ENCODE measurements at regions not wholly inside any gene's neighbourhood (a gene's known extent, or its start where the extent isn't known, plus 50 kb on each side); places are given as distances from the start of the nearest gene placed in this dataset.

DNA sequence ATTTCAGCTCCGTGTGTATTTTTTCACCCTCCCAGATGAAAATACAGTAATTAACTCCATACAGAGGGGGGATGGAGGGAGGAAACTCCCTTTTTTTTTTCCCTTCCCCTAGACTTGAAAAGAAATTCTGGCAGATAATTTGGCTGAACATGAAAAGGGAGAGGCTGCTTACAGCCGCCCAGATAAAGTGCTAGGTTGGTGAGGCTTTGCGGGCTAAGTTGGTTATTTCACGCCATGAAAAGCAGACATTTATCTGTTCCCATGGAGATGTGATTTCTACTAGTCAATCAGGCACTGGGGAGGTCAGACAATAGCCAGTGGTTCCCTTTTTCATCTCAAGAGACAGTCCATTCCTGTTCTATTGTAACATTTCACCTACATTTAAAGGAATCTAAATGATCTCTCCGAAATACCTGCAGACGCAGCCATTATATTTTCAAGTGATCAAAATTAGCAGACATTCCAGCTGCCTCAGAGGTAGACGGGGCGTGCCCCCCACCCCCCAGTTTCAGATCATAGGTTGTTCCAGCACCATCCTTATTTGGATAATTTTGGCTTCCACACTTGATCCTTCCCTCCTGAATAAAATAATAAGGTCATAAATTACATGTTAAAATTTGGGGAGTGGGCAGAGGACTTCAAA, 143.9 kb upstream of the ZNF217 start:
- WGBS, result 21% methylated on average over 8 of the region's 8 CpGs
- Histone ChIP-seq H3K27me3 (ENCODE audit: control insufficient read depth in 4 of 4, insufficient read depth in 4 of 4, low read length in 3 of 4) (no peaks in the 10 kb centered on the region), H3K4me1 (ENCODE audit: control insufficient read depth in 4 of 4, insufficient read depth in 4 of 4, low read length in 3 of 4) (peaks cover 2 to 35% (median 29%) of the 10 kb centered on the region in 4 donors), H3K36me3 (ENCODE audit: control insufficient read depth in 4 of 4, insufficient read depth in 3 of 4, low read depth in 1 of 4, low read length in 3 of 4) (no peaks in the 10 kb centered on the region), H3K4me3 (ENCODE audit: low read depth in 1 of 3, low read length in 3 of 3) (peak overlapping the region in 2 of 3 donors; percentile 18 to 36), H3K27ac (ENCODE audit: low read depth in 1 of 2, low read length in 2 of 2) (peak overlapping the region; percentile 88 to 96), H3K9me3 (ENCODE audit: control insufficient read depth in 4 of 4, low read length in 3 of 4) (no peaks in the 10 kb centered on the region), H3K9ac (ENCODE audit: low read depth in 1 of 2, low read length in 2 of 2) (peak overlapping the region; percentile 72 to 97)
- TF ChIP-seq TAF1 (conservative IDR thresholded peaks at IDR 0.05) (no peak), HNF4A (conservative IDR thresholded peaks at IDR 0.05) (no peak), GABPA (IDR thresholded peaks at IDR 0.05 in 1 of 2, conservative IDR thresholded peaks at IDR 0.05 in 1 of 2) (no peak), JUND (IDR thresholded peaks at IDR 0.05) (no peak), HNF4G (IDR thresholded peaks at IDR 0.05) (no peak), FOXA1 (IDR thresholded peaks at IDR 0.05) (no peak), FOXA2 (IDR thresholded peaks at IDR 0.05) (no peak)
- TF ChIP-seq, protein P1, sequence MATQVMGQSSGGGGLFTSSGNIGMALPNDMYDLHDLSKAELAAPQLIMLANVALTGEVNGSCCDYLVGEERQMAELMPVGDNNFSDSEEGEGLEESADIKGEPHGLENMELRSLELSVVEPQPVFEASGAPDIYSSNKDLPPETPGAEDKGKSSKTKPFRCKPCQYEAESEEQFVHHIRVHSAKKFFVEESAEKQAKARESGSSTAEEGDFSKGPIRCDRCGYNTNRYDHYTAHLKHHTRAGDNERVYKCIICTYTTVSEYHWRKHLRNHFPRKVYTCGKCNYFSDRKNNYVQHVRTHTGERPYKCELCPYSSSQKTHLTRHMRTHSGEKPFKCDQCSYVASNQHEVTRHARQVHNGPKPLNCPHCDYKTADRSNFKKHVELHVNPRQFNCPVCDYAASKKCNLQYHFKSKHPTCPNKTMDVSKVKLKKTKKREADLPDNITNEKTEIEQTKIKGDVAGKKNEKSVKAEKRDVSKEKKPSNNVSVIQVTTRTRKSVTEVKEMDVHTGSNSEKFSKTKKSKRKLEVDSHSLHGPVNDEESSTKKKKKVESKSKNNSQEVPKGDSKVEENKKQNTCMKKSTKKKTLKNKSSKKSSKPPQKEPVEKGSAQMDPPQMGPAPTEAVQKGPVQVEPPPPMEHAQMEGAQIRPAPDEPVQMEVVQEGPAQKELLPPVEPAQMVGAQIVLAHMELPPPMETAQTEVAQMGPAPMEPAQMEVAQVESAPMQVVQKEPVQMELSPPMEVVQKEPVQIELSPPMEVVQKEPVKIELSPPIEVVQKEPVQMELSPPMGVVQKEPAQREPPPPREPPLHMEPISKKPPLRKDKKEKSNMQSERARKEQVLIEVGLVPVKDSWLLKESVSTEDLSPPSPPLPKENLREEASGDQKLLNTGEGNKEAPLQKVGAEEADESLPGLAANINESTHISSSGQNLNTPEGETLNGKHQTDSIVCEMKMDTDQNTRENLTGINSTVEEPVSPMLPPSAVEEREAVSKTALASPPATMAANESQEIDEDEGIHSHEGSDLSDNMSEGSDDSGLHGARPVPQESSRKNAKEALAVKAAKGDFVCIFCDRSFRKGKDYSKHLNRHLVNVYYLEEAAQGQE (IDR thresholded peaks at IDR 0.05), result no peak
- TF ChIP-seq, protein P2, sequence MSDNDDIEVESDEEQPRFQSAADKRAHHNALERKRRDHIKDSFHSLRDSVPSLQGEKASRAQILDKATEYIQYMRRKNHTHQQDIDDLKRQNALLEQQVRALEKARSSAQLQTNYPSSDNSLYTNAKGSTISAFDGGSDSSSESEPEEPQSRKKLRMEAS (IDR thresholded peaks at IDR 0.05), result no peak
- TF ChIP-seq, protein P3, sequence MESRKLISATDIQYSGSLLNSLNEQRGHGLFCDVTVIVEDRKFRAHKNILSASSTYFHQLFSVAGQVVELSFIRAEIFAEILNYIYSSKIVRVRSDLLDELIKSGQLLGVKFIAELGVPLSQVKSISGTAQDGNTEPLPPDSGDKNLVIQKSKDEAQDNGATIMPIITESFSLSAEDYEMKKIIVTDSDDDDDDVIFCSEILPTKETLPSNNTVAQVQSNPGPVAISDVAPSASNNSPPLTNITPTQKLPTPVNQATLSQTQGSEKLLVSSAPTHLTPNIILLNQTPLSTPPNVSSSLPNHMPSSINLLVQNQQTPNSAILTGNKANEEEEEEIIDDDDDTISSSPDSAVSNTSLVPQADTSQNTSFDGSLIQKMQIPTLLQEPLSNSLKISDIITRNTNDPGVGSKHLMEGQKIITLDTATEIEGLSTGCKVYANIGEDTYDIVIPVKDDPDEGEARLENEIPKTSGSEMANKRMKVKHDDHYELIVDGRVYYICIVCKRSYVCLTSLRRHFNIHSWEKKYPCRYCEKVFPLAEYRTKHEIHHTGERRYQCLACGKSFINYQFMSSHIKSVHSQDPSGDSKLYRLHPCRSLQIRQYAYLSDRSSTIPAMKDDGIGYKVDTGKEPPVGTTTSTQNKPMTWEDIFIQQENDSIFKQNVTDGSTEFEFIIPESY (IDR thresholded peaks at IDR 0.05), result no peak
- TF ChIP-seq, protein P4, sequence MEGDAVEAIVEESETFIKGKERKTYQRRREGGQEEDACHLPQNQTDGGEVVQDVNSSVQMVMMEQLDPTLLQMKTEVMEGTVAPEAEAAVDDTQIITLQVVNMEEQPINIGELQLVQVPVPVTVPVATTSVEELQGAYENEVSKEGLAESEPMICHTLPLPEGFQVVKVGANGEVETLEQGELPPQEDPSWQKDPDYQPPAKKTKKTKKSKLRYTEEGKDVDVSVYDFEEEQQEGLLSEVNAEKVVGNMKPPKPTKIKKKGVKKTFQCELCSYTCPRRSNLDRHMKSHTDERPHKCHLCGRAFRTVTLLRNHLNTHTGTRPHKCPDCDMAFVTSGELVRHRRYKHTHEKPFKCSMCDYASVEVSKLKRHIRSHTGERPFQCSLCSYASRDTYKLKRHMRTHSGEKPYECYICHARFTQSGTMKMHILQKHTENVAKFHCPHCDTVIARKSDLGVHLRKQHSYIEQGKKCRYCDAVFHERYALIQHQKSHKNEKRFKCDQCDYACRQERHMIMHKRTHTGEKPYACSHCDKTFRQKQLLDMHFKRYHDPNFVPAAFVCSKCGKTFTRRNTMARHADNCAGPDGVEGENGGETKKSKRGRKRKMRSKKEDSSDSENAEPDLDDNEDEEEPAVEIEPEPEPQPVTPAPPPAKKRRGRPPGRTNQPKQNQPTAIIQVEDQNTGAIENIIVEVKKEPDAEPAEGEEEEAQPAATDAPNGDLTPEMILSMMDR (IDR thresholded peaks at IDR 0.05; ENCODE audit: low read depth, low read length, missing input control), result no peak
- TF ChIP-seq, protein P5, sequence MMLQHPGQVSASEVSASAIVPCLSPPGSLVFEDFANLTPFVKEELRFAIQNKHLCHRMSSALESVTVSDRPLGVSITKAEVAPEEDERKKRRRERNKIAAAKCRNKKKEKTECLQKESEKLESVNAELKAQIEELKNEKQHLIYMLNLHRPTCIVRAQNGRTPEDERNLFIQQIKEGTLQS (IDR thresholded peaks at IDR 0.05), result no peak
- no peak for DNase-seq (ENCODE audit: low spot score)

DNA sequence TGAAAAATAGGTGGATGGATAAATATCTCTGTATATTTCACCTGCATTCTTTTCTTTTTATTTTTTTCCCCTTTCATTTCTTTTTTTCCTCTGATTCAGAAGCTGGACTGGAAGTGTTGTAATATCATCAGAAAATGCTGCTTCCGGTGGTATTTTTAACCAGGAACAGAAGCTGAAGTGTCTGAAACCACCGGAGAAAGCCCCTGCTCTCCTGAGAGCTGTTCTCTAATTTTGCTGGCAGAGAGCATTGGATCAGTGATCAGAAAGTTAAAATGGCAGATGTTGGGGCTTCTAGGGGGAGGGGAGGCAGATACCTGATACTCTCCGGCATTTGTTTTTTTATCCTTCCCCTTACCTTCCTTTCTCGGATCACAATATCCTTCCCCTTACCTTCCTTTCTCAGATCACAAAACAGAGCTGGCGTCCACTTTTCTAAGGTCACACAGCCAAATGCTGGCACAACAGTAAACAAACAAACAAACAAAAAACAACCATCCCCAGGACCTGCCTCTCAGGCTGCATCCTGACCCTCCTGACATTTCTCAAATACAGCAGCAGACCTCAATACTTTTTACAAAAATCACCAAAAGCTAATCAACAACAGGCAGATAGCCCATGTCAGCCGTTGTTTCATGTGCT, 143.2 kb upstream of the ZNF217 start:
- H3K9ac ChIP-seq (ENCODE audit: low read depth in 1 of 2, low read length in 2 of 2), result peak overlapping the region in 1 of 2 donors; percentile 97
- H3K4me1 ChIP-seq (ENCODE audit: control insufficient read depth in 4 of 4, insufficient read depth in 4 of 4, low read length in 3 of 4), result peaks cover 2 to 35% (median 29%) of the 10 kb centered on the region in 4 donors
- 42% methylated on average over 6 of the region's 6 CpGs for WGBS
- no peaks in the 10 kb centered on the region for H3K27me3 ChIP-seq (ENCODE audit: control insufficient read depth in 4 of 4, insufficient read depth in 4 of 4, low read length in 3 of 4)
- H3K36me3 ChIP-seq (ENCODE audit: control insufficient read depth in 4 of 4, insufficient read depth in 3 of 4, low read depth in 1 of 4, low read length in 3 of 4), result no peaks in the 10 kb centered on the region
- no peaks in the 10 kb centered on the region for H3K9me3 ChIP-seq (ENCODE audit: control insufficient read depth in 4 of 4, low read length in 3 of 4)
- DNase-seq (ENCODE audit: low spot score), result no peak
- H3K27ac ChIP-seq (ENCODE audit: low read depth in 1 of 2, low read length in 2 of 2), result peak overlapping the region; percentile 88 to 96
- TF ChIP-seq RAD21 (IDR thresholded peaks at IDR 0.05), result peak in 1 of 2 donors; percentile 2
- no peak for TF ChIP-seq HNF4G (IDR thresholded peaks at IDR 0.05)
- TF ChIP-seq JUND (IDR thresholded peaks at IDR 0.05), result no peak
- TF ChIP-seq HNF4A (conservative IDR thresholded peaks at IDR 0.05), result no peak
- TF ChIP-seq FOXA1 (IDR thresholded peaks at IDR 0.05), result no peak
- TF ChIP-seq, protein P4 (IDR thresholded peaks at IDR 0.05; ENCODE audit: low read depth, low read length, missing input control), result no peak
- no peak for TF ChIP-seq NR2F2 (IDR thresholded peaks at IDR 0.05)
- TF ChIP-seq SP1 (IDR thresholded peaks at IDR 0.05), result no peak
- H3K4me3 ChIP-seq (ENCODE audit: low read depth in 1 of 3, low read length in 3 of 3), result no peak overlapping the region

Measured in liver (tissue), 8 donors.